ENCODE measurements at regions not wholly inside any gene's neighbourhood (a gene's known extent, or its start where the extent isn't known, plus 50 kb on each side); places are given as distances from the start of the nearest gene placed in this dataset.

DNA sequence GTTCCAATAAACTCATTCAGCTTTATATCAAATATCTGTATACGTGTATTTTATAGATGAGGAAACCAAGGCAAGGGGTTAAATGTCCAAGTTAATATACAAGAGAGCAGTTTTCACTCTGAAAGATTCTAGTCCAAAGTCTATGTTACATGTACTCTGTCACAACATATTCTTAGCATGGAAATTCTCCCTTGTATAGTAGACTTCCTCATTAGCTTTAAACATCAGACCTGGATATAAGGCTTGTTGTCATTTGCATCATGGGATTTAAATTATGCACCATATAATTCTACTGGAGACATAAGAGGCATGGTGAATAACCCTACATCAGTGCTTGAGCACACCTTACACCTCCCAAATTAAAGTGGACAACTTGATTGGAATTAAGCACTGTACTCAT is 681.9 kb upstream of the CCDC179 start:
- Histone ChIP-seq H3K4me3 (ENCODE audit: low read depth, low read length) (no peak overlapping the region), H3K27me3 (ENCODE audit: control insufficient read depth, insufficient read depth, low read length) (no peaks in the 10 kb centered on the region), H3K36me3 (ENCODE audit: control insufficient read depth, insufficient read depth, low read length) (no peaks in the 10 kb centered on the region)
- DNase-seq (ENCODE audit: low read depth) = no peak
- ChIA-PET CTCF (no interaction called here), POLR2A (no interaction called here)
- TF ChIP-seq, protein P1, sequence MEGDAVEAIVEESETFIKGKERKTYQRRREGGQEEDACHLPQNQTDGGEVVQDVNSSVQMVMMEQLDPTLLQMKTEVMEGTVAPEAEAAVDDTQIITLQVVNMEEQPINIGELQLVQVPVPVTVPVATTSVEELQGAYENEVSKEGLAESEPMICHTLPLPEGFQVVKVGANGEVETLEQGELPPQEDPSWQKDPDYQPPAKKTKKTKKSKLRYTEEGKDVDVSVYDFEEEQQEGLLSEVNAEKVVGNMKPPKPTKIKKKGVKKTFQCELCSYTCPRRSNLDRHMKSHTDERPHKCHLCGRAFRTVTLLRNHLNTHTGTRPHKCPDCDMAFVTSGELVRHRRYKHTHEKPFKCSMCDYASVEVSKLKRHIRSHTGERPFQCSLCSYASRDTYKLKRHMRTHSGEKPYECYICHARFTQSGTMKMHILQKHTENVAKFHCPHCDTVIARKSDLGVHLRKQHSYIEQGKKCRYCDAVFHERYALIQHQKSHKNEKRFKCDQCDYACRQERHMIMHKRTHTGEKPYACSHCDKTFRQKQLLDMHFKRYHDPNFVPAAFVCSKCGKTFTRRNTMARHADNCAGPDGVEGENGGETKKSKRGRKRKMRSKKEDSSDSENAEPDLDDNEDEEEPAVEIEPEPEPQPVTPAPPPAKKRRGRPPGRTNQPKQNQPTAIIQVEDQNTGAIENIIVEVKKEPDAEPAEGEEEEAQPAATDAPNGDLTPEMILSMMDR (IDR thresholded peaks at IDR 0.05; ENCODE audit: insufficient read depth, low read depth, low read length) = no peak

DNA sequence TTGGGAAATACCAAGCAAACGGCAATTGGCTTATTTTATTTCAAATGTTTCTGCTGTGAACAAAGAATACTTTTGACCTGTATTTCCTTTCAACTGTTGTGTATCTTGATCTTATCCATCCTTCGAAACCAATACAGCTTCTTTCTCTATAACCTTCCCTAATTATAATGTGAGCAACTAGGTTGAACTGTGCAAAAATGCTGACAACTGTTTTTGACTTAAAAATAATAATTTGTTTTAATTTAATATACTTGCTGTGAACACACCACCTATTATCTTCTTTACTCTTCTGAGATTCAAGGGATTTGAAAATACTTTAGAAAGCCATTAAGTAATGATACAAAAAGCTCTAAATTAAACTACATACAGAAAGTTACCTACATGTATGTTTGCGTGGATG is 682.5 kb upstream of the CCDC179 start:
- CTCF ChIA-PET = no interaction called here
- DNase-seq (ENCODE audit: low read depth) = no peak
- no peaks in the 10 kb centered on the region for H3K27me3 ChIP-seq (ENCODE audit: control insufficient read depth, insufficient read depth, low read length)
- POLR2A ChIA-PET = no interaction called here
- H3K36me3 ChIP-seq (ENCODE audit: control insufficient read depth, insufficient read depth, low read length) = no peaks in the 10 kb centered on the region
- TF ChIP-seq, protein P1 (IDR thresholded peaks at IDR 0.05; ENCODE audit: insufficient read depth, low read depth, low read length) = no peak
- H3K4me3 ChIP-seq (ENCODE audit: low read depth, low read length) = no peak overlapping the region

DNA sequence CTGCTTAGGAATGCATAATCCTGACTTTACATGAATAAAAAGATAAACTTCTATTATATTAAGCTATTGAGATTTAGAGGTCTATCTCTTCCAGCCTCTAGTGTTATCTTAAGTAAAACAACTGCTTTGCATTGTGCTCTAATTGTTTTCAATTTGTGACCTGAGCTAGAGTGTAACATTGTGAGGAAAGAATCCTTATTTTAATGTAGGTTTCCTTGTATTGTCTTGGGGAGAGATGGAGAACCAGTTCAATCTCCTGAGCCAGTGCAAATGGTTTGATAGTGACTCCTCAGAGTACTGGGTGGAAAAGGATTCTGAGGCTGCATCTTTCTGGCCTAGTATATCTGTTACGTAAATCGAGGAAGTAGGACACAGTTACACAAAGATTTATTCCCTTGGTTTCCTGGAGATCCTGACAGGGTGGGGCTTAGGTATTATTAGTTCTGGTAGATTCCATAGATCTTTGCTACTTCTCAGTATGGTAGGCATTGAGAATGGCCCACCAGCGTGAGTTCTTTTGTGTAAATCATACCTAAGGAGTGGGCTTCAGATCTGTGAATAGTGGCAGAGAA is 683.5 kb upstream of the CCDC179 start:
- POLR2A ChIA-PET = no interaction called here
- no peak for DNase-seq (ENCODE audit: low read depth)
- CTCF ChIA-PET = interaction anchor here (0.7 kb wide), 1 partner anchor 257 kb away, joined by 3 read pairs; no protein-coding TSS in a partner anchor
- H3K4me3 ChIP-seq (ENCODE audit: low read depth, low read length) = no peak overlapping the region
- TF ChIP-seq, protein P1 (IDR thresholded peaks at IDR 0.05; ENCODE audit: insufficient read depth, low read depth, low read length) = no peak
- H3K27me3 ChIP-seq (ENCODE audit: control insufficient read depth, insufficient read depth, low read length) = no peaks in the 10 kb centered on the region
- no peaks in the 10 kb centered on the region for H3K36me3 ChIP-seq (ENCODE audit: control insufficient read depth, insufficient read depth, low read length)

DNA sequence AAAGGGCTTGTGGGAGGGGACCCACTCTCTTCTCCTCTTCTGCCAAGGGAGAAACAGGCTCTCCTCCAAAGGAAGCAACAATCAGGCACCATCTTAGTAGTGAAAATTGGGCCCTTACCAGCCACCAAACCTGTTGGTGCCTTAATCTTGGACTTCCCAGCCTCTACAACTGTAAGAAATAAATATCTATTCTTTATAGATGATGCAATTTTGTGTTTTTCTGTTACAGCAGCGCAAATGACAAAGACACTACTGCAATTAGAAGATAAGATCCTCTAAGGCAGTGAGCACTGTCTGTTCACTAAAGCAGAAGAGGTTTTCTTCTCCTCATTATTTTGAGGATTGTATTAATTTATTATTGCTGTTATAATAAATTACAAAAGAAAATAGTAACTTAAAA is 691.4 kb upstream of the CCDC179 start:
- TF ChIP-seq, protein P1 (IDR thresholded peaks at IDR 0.05; ENCODE audit: insufficient read depth, low read depth, low read length) = no peak
- no peaks in the 10 kb centered on the region for H3K27me3 ChIP-seq (ENCODE audit: control insufficient read depth, insufficient read depth, low read length)
- H3K4me3 ChIP-seq (ENCODE audit: low read depth, low read length) = no peak overlapping the region
- H3K36me3 ChIP-seq (ENCODE audit: control insufficient read depth, insufficient read depth, low read length) = no peaks in the 10 kb centered on the region
- POLR2A ChIA-PET = no interaction called here
- CTCF ChIA-PET = interaction anchor here (0.6 kb wide), 1 partner anchor 45 kb away, joined by 3 read pairs; no protein-coding TSS in a partner anchor
- DNase-seq (ENCODE audit: low read depth) = no peak

DNA sequence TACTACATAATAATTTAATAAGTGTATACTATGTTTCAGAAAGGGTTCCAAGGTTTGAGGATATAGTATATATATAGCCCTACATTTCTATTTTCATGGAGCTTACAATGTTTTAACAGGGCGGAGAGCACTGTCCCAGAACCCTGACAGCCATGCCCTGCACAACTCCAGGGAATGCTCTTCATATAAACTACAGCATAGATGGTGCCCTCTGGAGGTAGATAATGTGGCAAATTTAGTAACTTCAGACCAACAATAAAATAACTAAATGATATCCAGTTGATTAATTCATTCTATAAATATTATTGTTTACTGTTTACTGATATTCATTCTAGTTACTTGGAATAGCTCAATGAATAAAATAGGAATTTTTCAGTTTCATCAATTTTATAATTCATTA is 693.7 kb upstream of the CCDC179 start:
- no peaks in the 10 kb centered on the region for H3K27me3 ChIP-seq (ENCODE audit: control insufficient read depth, insufficient read depth, low read length)
- ChIA-PET POLR2A (interaction anchor here (0.6 kb wide), 1 partner anchor 1686 kb away, joined by 20 read pairs; no protein-coding TSS in a partner anchor), CTCF (interaction anchor here (3.0 kb wide), 1 partner anchor 14 kb away, joined by 14 read pairs; no protein-coding TSS in a partner anchor)
- no peak for DNase-seq (ENCODE audit: low read depth)
- H3K4me3 ChIP-seq (ENCODE audit: low read depth, low read length) = no peak overlapping the region
- H3K36me3 ChIP-seq (ENCODE audit: control insufficient read depth, insufficient read depth, low read length) = no peaks in the 10 kb centered on the region
- TF ChIP-seq, protein P1 (IDR thresholded peaks at IDR 0.05; ENCODE audit: insufficient read depth, low read depth, low read length) = no peak
